ENCODE measurements at regions not wholly inside any gene's neighbourhood (a gene's known extent, or its start where the extent isn't known, plus 50 kb on each side); places are given as distances from the start of the nearest gene placed in this dataset.

GRCh38 chr4:152063621-152064240, 302.9 kb upstream of the GATB start:
- TF ChIP-seq CTCF (IDR thresholded peaks at IDR 0.05) = no peak
- TF ChIP-seq ZFX (IDR thresholded peaks at IDR 0.05; ENCODE audit: borderline replicate concordance) = no peak

All from 22Rv1 (cell line).